Ishikawa (cell line): ENCODE measurements at regions not wholly inside any gene's neighbourhood (a gene's known extent, or its start where the extent isn't known, plus 50 kb on each side); places are given as distances from the start of the nearest gene placed in this dataset.

Experiments
- CEBPB ChIP-seq: IDR thresholded peaks from 2 replicates; pipeline ENCODE4 v1.6.1; 2012
- EP300 ChIP-seq: IDR thresholded peaks from 2 replicates; pipeline ENCODE4 v1.6.1; 2012; ENCODE audit warnings: borderline replicate concordance
- NFIC ChIP-seq: IDR thresholded peaks from 2 replicates; pipeline ENCODE4 v1.6.1; 2012
- RAD21 ChIP-seq: IDR thresholded peaks from 2 replicates; pipeline ENCODE4 v1.6.1; 2012; ENCODE audit warnings: low read depth
- TAF1 ChIP-seq: IDR thresholded peaks from 2 replicates; pipeline ENCODE4 v1.6.1; 2012; ENCODE audit warnings: low read depth, mild to moderate bottlenecking
- TCF12 ChIP-seq: IDR thresholded peaks from 2 replicates; pipeline ENCODE4 v1.6.1; 2012; ENCODE audit warnings: low read depth
- YY1 ChIP-seq: IDR thresholded peaks from 2 replicates; pipeline ENCODE4 v1.6.1; 2012; ENCODE audit warnings: low read depth
- ZBTB7A ChIP-seq: IDR thresholded peaks from 2 replicates; pipeline ENCODE4 v1.6.1; 2012; ENCODE audit warnings: low read depth
- TF ChIP-seq, protein P1 (sequence below): IDR thresholded peaks from 2 replicates; pipeline ENCODE4 v1.6.1; 2012; ENCODE audit warnings: low read depth, mild to moderate bottlenecking
- TF ChIP-seq, protein P2 (sequence below): IDR thresholded peaks from 2 replicates; pipeline ENCODE4 v1.6.1; 2012

DNA sequence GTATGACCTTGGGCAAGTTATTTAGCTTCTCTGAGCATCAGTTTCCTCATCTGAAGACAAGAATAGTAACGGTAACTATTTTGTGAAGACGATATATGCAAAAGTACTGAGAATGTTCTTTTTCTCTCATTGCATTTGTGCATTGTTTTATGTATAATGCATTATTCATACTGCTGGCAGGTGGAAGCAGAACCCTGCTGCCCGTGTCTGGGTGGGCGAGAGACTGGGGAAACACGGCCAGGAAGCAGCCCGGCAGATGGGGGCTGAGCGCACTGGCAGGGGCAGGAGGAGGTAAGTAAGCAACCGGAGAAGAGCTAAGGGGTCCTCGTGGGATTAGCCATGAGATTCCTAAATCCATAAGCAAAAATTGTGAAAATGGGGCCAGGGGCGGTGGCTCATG is 115.8 kb upstream of the MED13L start:
- no peak for TF ChIP-seq RAD21
- TF ChIP-seq TAF1, result no peak
- TF ChIP-seq ZBTB7A, result no peak
- TF ChIP-seq TCF12, result no peak
- no peak for TF ChIP-seq EP300
- TF ChIP-seq, protein P1, sequence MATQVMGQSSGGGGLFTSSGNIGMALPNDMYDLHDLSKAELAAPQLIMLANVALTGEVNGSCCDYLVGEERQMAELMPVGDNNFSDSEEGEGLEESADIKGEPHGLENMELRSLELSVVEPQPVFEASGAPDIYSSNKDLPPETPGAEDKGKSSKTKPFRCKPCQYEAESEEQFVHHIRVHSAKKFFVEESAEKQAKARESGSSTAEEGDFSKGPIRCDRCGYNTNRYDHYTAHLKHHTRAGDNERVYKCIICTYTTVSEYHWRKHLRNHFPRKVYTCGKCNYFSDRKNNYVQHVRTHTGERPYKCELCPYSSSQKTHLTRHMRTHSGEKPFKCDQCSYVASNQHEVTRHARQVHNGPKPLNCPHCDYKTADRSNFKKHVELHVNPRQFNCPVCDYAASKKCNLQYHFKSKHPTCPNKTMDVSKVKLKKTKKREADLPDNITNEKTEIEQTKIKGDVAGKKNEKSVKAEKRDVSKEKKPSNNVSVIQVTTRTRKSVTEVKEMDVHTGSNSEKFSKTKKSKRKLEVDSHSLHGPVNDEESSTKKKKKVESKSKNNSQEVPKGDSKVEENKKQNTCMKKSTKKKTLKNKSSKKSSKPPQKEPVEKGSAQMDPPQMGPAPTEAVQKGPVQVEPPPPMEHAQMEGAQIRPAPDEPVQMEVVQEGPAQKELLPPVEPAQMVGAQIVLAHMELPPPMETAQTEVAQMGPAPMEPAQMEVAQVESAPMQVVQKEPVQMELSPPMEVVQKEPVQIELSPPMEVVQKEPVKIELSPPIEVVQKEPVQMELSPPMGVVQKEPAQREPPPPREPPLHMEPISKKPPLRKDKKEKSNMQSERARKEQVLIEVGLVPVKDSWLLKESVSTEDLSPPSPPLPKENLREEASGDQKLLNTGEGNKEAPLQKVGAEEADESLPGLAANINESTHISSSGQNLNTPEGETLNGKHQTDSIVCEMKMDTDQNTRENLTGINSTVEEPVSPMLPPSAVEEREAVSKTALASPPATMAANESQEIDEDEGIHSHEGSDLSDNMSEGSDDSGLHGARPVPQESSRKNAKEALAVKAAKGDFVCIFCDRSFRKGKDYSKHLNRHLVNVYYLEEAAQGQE, result no peak
- no peak for TF ChIP-seq NFIC
- no peak for TF ChIP-seq YY1
- TF ChIP-seq, protein P2, sequence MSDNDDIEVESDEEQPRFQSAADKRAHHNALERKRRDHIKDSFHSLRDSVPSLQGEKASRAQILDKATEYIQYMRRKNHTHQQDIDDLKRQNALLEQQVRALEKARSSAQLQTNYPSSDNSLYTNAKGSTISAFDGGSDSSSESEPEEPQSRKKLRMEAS, result no peak
- TF ChIP-seq CEBPB, result no peak
